ENCODE measurements at regions not wholly inside any gene's neighbourhood (a gene's known extent, or its start where the extent isn't known, plus 50 kb on each side); places are given as distances from the start of the nearest gene placed in this dataset.

DNA sequence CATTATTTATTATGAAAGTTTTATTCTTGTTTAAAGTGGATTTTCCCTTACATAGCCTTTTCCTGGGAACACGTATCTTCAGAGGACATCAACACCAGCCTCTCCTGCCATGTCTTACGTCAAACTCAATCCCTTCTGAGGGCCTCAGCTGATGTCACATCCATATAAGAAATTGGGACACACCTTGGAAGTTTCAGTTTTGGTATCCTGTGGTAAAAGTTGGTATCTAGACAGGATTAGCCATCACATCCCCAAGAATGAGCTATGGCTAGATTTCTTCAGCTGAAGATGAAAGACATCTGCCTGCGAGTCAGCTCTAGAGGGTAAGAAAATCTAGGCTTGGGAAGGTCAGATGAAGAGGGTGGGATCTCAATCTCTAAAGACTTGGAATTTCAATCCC, 75.8 kb upstream of the ZNF516 start:
- TF ChIP-seq, protein P1, sequence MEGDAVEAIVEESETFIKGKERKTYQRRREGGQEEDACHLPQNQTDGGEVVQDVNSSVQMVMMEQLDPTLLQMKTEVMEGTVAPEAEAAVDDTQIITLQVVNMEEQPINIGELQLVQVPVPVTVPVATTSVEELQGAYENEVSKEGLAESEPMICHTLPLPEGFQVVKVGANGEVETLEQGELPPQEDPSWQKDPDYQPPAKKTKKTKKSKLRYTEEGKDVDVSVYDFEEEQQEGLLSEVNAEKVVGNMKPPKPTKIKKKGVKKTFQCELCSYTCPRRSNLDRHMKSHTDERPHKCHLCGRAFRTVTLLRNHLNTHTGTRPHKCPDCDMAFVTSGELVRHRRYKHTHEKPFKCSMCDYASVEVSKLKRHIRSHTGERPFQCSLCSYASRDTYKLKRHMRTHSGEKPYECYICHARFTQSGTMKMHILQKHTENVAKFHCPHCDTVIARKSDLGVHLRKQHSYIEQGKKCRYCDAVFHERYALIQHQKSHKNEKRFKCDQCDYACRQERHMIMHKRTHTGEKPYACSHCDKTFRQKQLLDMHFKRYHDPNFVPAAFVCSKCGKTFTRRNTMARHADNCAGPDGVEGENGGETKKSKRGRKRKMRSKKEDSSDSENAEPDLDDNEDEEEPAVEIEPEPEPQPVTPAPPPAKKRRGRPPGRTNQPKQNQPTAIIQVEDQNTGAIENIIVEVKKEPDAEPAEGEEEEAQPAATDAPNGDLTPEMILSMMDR (tag by site-specific recombination; IDR thresholded peaks at IDR 0.05) = no peak
- TF ChIP-seq, protein P2, sequence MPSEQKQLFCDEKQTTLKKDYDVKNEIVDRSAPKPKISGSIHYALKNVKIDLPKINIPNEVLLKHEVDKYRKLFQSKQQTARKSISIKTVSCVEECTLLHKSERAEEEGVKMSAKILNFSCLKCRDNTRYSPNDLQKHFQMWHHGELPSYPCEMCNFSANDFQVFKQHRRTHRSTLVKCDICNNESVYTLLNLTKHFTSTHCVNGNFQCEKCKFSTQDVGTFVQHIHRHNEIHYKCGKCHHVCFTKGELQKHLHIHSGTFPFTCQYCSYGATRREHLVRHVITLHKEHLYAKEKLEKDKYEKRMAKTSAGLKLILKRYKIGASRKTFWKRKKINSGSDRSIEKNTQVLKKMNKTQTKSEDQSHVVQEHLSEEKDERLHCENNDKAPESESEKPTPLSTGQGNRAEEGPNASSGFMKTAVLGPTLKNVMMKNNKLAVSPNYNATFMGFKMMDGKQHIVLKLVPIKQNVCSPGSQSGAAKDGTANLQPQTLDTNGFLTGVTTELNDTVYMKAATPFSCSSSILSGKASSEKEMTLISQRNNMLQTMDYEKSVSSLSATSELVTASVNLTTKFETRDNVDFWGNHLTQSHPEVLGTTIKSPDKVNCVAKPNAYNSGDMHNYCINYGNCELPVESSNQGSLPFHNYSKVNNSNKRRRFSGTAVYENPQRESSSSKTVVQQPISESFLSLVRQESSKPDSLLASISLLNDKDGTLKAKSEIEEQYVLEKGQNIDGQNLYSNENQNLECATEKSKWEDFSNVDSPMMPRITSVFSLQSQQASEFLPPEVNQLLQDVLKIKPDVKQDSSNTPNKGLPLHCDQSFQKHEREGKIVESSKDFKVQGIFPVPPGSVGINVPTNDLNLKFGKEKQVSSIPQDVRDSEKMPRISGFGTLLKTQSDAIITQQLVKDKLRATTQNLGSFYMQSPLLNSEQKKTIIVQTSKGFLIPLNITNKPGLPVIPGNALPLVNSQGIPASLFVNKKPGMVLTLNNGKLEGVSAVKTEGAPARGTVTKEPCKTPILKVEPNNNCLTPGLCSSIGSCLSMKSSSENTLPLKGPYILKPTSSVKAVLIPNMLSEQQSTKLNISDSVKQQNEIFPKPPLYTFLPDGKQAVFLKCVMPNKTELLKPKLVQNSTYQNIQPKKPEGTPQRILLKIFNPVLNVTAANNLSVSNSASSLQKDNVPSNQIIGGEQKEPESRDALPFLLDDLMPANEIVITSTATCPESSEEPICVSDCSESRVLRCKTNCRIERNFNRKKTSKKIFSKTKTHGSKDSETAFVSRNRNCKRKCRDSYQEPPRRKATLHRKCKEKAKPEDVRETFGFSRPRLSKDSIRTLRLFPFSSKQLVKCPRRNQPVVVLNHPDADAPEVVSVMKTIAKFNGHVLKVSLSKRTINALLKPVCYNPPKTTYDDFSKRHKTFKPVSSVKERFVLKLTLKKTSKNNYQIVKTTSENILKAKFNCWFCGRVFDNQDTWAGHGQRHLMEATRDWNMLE (tag by site-specific recombination; conservative IDR thresholded peaks at IDR 0.05; ENCODE audit: low read depth) = no peak
- TF ChIP-seq ZNF146 (tag by site-specific recombination; IDR thresholded peaks at IDR 0.05) = no peak
- no peak for TF ChIP-seq ZNF423 (tag by site-specific recombination; IDR thresholded peaks at IDR 0.05)
- no peak for TF ChIP-seq ZFP37 (tag by site-specific recombination; IDR thresholded peaks at IDR 0.05)
- TF ChIP-seq ZNF514 (tag by site-specific recombination; IDR thresholded peaks at IDR 0.05) = no peak
- no peak for TF ChIP-seq REST (tag by site-specific recombination; IDR thresholded peaks at IDR 0.05)
- no peak for TF ChIP-seq ZSCAN16 (tag by site-specific recombination; IDR thresholded peaks at IDR 0.05)
- TF ChIP-seq ZBTB21 (tag by site-specific recombination; IDR thresholded peaks at IDR 0.05) = no peak
- no peak for TF ChIP-seq GFI1B (tag by site-specific recombination; IDR thresholded peaks at IDR 0.05)
- no peak for TF ChIP-seq ZNF548 (tag by site-specific recombination; IDR thresholded peaks at IDR 0.05)
- TF ChIP-seq ZIC2 (tag by site-specific recombination; IDR thresholded peaks at IDR 0.05) = no peak

Measured in HEK293 (cell line).